ENCODE measurements at regions not wholly inside any gene's neighbourhood (a gene's known extent, or its start where the extent isn't known, plus 50 kb on each side); places are given as distances from the start of the nearest gene placed in this dataset.

DNA sequence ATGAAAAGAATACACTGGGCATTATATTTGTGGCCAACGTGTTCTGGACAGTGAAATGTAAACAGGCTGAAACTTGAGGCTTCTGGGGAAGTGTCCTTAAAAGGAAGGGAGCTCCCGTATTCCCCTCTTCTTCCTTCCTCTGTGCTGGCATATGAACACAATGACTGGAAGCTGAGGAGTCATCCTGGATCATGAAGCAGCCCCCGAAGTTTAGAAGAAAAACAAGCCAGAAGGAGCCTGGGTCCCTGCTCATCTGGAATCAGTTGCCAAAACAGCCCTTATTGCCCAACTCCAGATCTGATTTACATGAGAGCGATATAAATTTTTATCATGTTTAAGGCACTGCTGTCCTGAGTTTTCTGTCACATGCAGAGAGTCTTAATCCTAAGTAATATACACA is 65.4 kb upstream of the SLC1A1 start:
- Histone ChIP-seq H3K9ac (ENCODE audit: low read length) (no peak overlapping the region), H3K4me3 (ENCODE audit: low read length) (no peak overlapping the region), H3F3A (ENCODE audit: insufficient read depth, low read length, poor library complexity, severe bottlenecking) (no peaks in the 10 kb centered on the region), H3K4me2 (ENCODE audit: low read length) (no peak overlapping the region), H2AFZ (ENCODE audit: low read depth, low read length) (no peak overlapping the region), H3K9me2 (ENCODE audit: insufficient read depth, low read length) (no peaks in the 10 kb centered on the region), H3K9me3 (ENCODE audit: low read length) (no peaks in the 10 kb centered on the region), H3K27me3 (ENCODE audit: insufficient read depth, low read depth, low read length) (no peaks in the 10 kb centered on the region), H3K79me2 (replicated peaks; ENCODE audit: insufficient read depth, low read length) (no peaks in the 10 kb centered on the region), H3K36me3 (ENCODE audit: insufficient read depth, low read length) (no peaks in the 10 kb centered on the region), H3K27ac (ENCODE audit: low read length) (no peak overlapping the region), H4K20me1 (ENCODE audit: insufficient read depth) (no peaks in the 10 kb centered on the region)
- TF ChIP-seq SMC3 (conservative IDR thresholded peaks at IDR 0.05; ENCODE audit: poor library complexity) = no peak
- no peak for TF ChIP-seq MXI1 (conservative IDR thresholded peaks at IDR 0.05; ENCODE audit: poor library complexity, severe bottlenecking)
- no peak for TF ChIP-seq POLR2AphosphoS5 (IDR thresholded peaks at IDR 0.05)
- TF ChIP-seq TAF1 (IDR thresholded peaks at IDR 0.05; ENCODE audit: low read depth) = no peak
- TF ChIP-seq EZH2 (IDR thresholded peaks at IDR 0.05; ENCODE audit: borderline replicate concordance, insufficient read depth, low read length, poor library complexity, severe bottlenecking) = no peak
- TF ChIP-seq EP300 (conservative IDR thresholded peaks at IDR 0.05; ENCODE audit: poor library complexity, severe bottlenecking) = no peak

GRCh38 chr9:4424038-4424437 is 66.2 kb upstream of the SLC1A1 start:
- no peak overlapping the region for H3K4me2 ChIP-seq (ENCODE audit: low read length)
- TF ChIP-seq CTCF (IDR thresholded peaks at IDR 0.05; ENCODE audit: poor library complexity, severe bottlenecking) = no peak
- TF ChIP-seq MXI1 (conservative IDR thresholded peaks at IDR 0.05; ENCODE audit: poor library complexity, severe bottlenecking) = no peak
- TF ChIP-seq POLR2AphosphoS5 (IDR thresholded peaks at IDR 0.05) = no peak
- no peak for TF ChIP-seq EZH2 (IDR thresholded peaks at IDR 0.05; ENCODE audit: borderline replicate concordance, insufficient read depth, low read length, poor library complexity, severe bottlenecking)
- no peak for TF ChIP-seq RAD21 (conservative IDR thresholded peaks at IDR 0.05)
- no peak for TF ChIP-seq REST (IDR thresholded peaks at IDR 0.05; ENCODE audit: borderline replicate concordance)
- no peak for TF ChIP-seq SMC3 (conservative IDR thresholded peaks at IDR 0.05; ENCODE audit: poor library complexity)
- TF ChIP-seq TAF1 (IDR thresholded peaks at IDR 0.05; ENCODE audit: low read depth) = no peak
- no peak for TF ChIP-seq EP300 (conservative IDR thresholded peaks at IDR 0.05; ENCODE audit: poor library complexity, severe bottlenecking)
- H3F3A ChIP-seq (ENCODE audit: insufficient read depth, low read length, poor library complexity, severe bottlenecking) = no peaks in the 10 kb centered on the region
- no peaks in the 10 kb centered on the region for H3K36me3 ChIP-seq (ENCODE audit: insufficient read depth, low read length)
- H2AFZ ChIP-seq (ENCODE audit: low read depth, low read length) = no peak overlapping the region
- no peaks in the 10 kb centered on the region for H3K9me2 ChIP-seq (ENCODE audit: insufficient read depth, low read length)
- H3K79me2 ChIP-seq (replicated peaks; ENCODE audit: insufficient read depth, low read length) = no peaks in the 10 kb centered on the region
- no peaks in the 10 kb centered on the region for H3K9me3 ChIP-seq (ENCODE audit: low read length)
- no peaks in the 10 kb centered on the region for H3K27me3 ChIP-seq (ENCODE audit: insufficient read depth, low read depth, low read length)
- H4K20me1 ChIP-seq (ENCODE audit: insufficient read depth) = no peaks in the 10 kb centered on the region
- no peak overlapping the region for H3K4me3 ChIP-seq (ENCODE audit: low read length)
- no peak overlapping the region for H3K27ac ChIP-seq (ENCODE audit: low read length)
- H3K9ac ChIP-seq (ENCODE audit: low read length) = no peak overlapping the region

Measured in neural cell (in vitro differentiated cells).